ENCODE measurements at regions not wholly inside any gene's neighbourhood (a gene's known extent, or its start where the extent isn't known, plus 50 kb on each side); places are given as distances from the start of the nearest gene placed in this dataset.

DNA sequence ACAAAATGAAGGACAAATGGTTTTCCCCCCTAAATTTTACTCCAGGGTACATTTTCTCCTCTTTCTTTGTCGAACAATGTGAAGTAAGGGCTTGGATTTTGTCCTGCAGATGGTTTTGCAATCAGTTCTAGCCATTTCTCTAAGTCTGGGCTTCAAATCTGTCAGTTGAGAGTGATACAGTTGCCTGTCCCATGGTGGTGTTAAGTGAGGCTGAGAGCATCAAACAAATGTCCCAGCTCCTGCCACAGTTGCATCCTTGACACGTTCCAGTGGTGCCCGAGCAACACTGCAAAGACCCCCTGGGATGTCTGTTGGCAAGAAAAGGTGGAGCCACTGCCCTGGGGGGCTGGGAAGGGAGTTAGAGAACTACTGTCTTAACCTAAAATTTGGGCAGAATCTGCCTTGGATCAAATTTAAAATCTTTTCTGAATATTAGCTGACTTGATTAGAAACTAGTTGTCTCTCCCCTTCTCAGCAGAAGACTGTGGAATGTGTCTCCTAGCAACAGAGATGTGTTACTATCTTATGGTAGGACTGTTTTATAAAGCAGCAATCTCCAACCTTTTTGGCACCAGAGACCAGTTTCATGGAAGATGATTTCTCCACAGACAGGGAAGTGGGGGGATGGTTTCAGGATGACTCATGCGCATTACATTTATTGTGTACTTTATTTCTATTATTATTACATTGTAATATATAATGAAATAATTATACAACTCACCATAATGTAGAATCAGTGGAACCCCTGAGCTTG, 102.0 kb upstream of the STEAP1B start:
- TF ChIP-seq, protein P1, sequence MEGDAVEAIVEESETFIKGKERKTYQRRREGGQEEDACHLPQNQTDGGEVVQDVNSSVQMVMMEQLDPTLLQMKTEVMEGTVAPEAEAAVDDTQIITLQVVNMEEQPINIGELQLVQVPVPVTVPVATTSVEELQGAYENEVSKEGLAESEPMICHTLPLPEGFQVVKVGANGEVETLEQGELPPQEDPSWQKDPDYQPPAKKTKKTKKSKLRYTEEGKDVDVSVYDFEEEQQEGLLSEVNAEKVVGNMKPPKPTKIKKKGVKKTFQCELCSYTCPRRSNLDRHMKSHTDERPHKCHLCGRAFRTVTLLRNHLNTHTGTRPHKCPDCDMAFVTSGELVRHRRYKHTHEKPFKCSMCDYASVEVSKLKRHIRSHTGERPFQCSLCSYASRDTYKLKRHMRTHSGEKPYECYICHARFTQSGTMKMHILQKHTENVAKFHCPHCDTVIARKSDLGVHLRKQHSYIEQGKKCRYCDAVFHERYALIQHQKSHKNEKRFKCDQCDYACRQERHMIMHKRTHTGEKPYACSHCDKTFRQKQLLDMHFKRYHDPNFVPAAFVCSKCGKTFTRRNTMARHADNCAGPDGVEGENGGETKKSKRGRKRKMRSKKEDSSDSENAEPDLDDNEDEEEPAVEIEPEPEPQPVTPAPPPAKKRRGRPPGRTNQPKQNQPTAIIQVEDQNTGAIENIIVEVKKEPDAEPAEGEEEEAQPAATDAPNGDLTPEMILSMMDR (IDR thresholded peaks at IDR 0.05; ENCODE audit: low read length) = no peak
- TF ChIP-seq EZH2phosphoT487 (IDR thresholded peaks at IDR 0.05; ENCODE audit: low read length) = no peak
- TF ChIP-seq EZH2 (optimal IDR thresholded peaks at IDR 0.05; ENCODE audit: low read depth, low read length) = no peak

Data from MM.1S (cell line).